IPS DF 6.9 (cell line): ENCODE measurements at regions not wholly inside any gene's neighbourhood (a gene's known extent, or its start where the extent isn't known, plus 50 kb on each side); places are given as distances from the start of the nearest gene placed in this dataset.

Experiments
- DNase-seq: peaks from one replicate; pipeline ENCODE4 v3.0.0-alpha.2; 2013; ENCODE audit warnings: low read depth, low spot score
- H3K27ac ChIP-seq: one replicate; pipeline ENCODE4 v1.5.1; 2013; ENCODE audit warnings: low read length, control low read depth
- H3K27me3 ChIP-seq: 2 replicates; pipeline ENCODE4 v1.6.1; 2013; ENCODE audit warnings: mild to moderate bottlenecking, low read length; ENCODE audit not compliant: control insufficient read depth, insufficient read depth
- H3K36me3 ChIP-seq: 2 replicates; pipeline ENCODE4 v1.6.1; 2013; ENCODE audit warnings: low read length; ENCODE audit not compliant: control insufficient read depth, insufficient read depth
- H3K4me1 ChIP-seq: 2 replicates; pipeline ENCODE4 v1.6.1; 2013; ENCODE audit warnings: low read length; ENCODE audit not compliant: control insufficient read depth, insufficient read depth
- H3K4me3 ChIP-seq: 2 replicates; pipeline ENCODE4 v1.5.1; 2013; ENCODE audit warnings: mild to moderate bottlenecking, low read length
- H3K9me3 ChIP-seq: 2 replicates; pipeline ENCODE4 v1.6.1; 2013; ENCODE audit warnings: low read length, inconsistent platforms; ENCODE audit not compliant: control insufficient read depth, insufficient read depth
- WGBS: extraction: QIAGEN DNeasy Blood & Tissue Kit; methylation state at CpG from one replicate; pipeline ENCODE4 v1.1.7; 2013; ENCODE audit warnings: mixed read lengths, missing lambda C conversion rate; ENCODE audit not compliant: insufficient read length, insufficient coverage; 5-methylcytosine and 5-hydroxymethylcytosine counted together

DNA sequence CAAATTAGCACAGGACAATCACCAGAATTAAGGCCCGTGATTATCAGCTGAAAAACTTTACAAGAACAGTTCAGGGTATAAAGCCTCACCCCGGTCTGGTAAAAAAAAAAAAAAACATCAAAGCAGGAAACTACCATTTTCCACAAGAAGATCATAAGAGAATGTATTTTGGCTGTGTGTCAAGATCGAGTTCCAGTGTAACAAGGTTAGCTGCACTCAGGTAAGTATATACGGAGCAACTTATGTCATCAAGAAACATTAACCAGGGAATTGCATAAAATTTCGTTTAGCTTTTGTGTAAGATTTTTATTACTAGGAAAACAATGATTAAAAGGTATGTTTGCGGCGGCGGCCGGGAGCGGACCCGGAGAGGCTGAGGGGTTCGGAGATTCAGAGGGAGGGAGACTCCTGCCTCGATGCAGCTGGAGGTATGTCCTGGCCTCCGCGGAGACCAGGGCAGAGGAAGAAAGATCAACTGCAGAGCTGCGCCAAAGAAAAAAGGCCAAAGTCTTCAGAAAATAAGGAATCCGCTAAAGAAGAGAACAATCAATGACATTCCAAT, 533.8 kb upstream of the CNTNAP2 start:
- Histone ChIP-seq H3K27ac (no peak overlapping the region), H3K27me3 (no peaks in the 10 kb centered on the region), H3K4me1 (no peaks in the 10 kb centered on the region), H3K9me3 (no peaks in the 10 kb centered on the region), H3K36me3 (no peaks in the 10 kb centered on the region), H3K4me3 (no peak overlapping the region)
- no CpG with 5 or more reads among the region's 17 CpGs for WGBS
- DNase-seq = no peak

DNA sequence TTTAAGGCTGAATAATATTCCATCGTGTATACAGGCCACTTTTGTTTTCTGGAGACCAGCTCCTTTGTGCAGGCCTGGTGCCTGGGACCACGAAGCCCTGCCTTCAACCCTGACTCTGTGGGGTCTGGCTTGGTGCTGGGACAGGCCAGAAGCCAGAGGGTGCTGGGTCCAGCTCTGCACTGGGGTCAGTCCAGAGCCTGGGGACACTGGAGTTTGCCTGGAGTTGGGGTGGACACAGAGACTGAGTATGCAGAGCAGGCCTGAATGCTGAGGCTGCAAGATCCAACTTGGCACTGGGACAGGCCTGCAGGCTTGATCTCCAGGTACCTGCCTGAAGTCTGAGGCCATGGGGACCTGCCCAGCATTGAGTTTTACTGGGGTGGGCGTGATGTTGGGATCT, 558.8 kb upstream of the CNTNAP2 start:
- Histone ChIP-seq H3K9me3 (no peaks in the 10 kb centered on the region), H3K36me3 (no peaks in the 10 kb centered on the region), H3K27ac (no peak overlapping the region), H3K4me1 (no peaks in the 10 kb centered on the region), H3K4me3 (no peak overlapping the region), H3K27me3 (no peaks in the 10 kb centered on the region)
- DNase-seq = no peak
- no CpG with 5 or more reads among the region's 3 CpGs for WGBS

DNA sequence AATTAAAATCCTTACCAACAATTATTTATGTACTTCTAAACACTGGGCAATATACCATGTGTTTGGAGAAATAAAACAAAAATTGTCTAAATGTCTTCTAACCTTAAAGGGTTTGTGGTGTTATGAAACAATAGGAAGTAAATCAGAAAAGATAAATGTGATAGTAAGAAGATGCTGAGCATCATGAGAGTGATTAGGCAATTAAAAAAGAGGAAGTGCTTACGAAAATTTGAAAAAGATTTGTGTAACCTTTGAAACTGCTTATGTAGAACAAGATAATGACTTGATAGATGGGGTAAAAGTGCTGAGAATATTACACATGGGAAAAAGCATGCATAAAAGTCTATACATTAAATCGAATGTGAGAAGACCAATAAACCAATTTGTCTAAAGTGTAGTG, 573.4 kb upstream of the CNTNAP2 start:
- H3K27ac ChIP-seq = no peak overlapping the region
- DNase-seq = no peak

DNA sequence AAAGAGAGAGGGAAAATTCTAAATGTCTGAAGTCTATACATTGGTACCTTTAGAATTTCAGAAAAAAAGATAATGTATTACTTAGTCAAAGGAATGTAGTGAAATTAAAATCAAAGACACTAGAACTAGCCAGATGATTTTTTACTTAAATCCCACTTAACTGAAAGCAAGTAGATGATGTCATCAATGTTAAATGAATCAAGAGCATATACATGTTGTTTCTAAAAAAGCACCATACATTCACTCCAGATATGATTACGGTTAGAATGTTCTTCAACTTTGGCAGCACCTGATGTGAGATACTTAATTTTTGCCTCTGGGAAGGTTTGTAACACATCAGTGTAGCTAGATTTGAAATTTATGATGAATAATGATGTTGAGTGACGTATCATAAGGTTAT, 576.7 kb upstream of the CNTNAP2 start:
- no peak for DNase-seq
- WGBS = 100% methylated on average over 1 of the region's 2 CpGs

More for the DNA sequence above, 573.4 kb upstream of the CNTNAP2 start:
- Histone ChIP-seq H3K9me3 (no peaks in the 10 kb centered on the region), H3K4me1 (no peaks in the 10 kb centered on the region), H3K36me3 (no peaks in the 10 kb centered on the region), H3K4me3 (no peak overlapping the region), H3K27me3 (no peaks in the 10 kb centered on the region)
- no CpG with 5 or more reads among the region's 2 CpGs for WGBS

DNA sequence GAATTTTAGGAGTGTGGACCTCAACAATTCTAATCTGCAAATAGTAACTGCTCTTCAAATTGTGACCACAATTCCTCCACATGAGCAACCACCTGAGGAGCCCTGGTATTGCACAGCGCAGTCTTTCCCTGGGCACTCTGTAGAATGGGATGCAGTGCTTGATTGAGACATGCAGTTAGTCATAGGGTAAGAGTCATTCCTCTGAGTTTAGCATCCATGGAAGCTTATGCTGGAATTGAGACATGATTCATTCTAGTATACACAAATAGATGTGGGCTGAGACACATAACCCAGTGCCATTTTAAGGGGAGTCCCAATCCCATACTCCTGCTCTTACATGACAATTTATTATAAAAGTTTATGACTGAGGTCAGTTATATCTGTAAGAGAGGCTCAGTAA, 582.3 kb upstream of the CNTNAP2 start:
- Histone ChIP-seq H3K27ac (no peak overlapping the region), H3K36me3 (no peaks in the 10 kb centered on the region), H3K9me3 (no peaks in the 10 kb centered on the region), H3K4me3 (no peak overlapping the region), H3K4me1 (no peaks in the 10 kb centered on the region), H3K27me3 (no peaks in the 10 kb centered on the region)
- DNase-seq = no peak
- WGBS = no CpG with 5 or more reads among the region's 1 CpG

More for the DNA sequence above, 576.7 kb upstream of the CNTNAP2 start:
- no peak overlapping the region for H3K27ac ChIP-seq
- no peaks in the 10 kb centered on the region for H3K4me1 ChIP-seq
- H3K9me3 ChIP-seq = no peaks in the 10 kb centered on the region
- no peaks in the 10 kb centered on the region for H3K27me3 ChIP-seq
- H3K4me3 ChIP-seq = no peak overlapping the region
- no peaks in the 10 kb centered on the region for H3K36me3 ChIP-seq

DNA sequence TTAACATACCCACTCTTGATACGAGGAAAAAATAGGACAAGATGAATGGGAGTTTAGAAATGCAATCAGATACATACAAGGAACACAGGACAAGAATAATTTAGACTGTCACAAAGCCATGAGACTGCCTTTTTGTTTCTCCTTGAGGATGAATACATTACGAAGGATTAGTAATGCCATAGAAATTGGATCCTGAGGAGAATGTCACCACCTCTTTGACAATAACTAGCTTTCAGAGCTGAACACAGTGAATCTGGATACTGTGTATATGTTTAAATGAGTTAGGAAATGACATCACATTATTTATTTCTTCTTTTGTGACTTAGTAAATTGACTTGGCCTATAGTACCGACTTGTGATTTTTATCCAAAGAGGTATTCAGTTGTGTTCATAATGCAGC, 596.3 kb upstream of the CNTNAP2 start:
- WGBS = no CpG with 5 or more reads among the region's 3 CpGs
- H3K4me3 ChIP-seq = no peak overlapping the region
- no peaks in the 10 kb centered on the region for H3K9me3 ChIP-seq
- no peak for DNase-seq
- no peaks in the 10 kb centered on the region for H3K27me3 ChIP-seq
- H3K4me1 ChIP-seq = no peaks in the 10 kb centered on the region
- H3K27ac ChIP-seq = no peak overlapping the region
- H3K36me3 ChIP-seq = no peaks in the 10 kb centered on the region

DNA sequence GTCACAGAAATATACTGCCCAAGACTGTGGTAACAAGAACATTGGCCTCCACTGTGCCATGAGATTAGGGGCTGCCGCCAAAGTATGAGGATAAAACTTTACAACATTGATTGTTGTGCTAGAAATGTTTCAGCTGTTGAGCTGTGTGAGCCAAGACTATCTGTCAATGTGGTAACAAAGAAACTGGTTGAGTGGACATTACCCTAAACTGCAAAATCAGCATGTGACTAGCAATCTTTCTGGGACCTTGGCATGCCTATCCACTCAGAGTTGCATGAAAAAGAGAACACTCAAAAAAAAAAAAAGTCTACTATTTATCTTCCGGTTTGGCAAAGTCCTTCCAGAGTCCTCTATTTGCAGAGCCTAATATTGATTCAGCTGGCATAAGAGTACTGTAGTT, 605.6 kb upstream of the CNTNAP2 start:
- Histone ChIP-seq H3K4me1 (no peaks in the 10 kb centered on the region), H3K9me3 (no peaks in the 10 kb centered on the region), H3K4me3 (no peak overlapping the region), H3K27ac (no peak overlapping the region), H3K27me3 (no peaks in the 10 kb centered on the region), H3K36me3 (no peaks in the 10 kb centered on the region)
- WGBS = no CpG with 5 or more reads among the region's 2 CpGs
- no peak for DNase-seq

DNA sequence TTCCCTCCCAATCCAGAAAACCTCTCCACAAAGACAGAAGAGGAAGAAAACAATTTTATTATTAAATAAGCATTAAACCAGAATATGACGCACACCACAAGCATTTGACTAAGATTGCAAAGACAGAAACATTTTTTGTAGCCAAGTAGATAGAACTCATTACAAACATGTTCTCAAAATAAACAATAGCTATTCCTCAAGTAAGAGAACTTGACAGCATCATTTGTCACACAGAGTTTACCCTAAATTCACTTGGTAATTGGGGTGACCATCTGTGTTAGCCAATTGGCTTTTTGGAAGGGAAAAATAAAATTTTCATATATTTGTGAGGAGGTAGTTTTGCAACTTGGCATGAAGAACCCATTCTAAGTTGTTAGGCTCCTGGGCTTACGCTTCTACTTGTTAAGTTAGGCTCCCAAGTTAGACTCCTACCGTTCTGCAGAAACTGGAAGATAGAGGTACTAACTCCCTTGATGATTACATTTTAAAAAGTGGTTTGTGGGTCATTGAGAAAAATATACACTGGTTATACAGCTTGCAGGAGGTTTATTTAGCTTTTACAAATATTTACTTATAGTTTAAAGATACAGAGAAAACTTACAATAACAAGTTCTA, 618.6 kb upstream of the CNTNAP2 start:
- no peaks in the 10 kb centered on the region for H3K9me3 ChIP-seq
- no peak overlapping the region for H3K4me3 ChIP-seq
- H3K27ac ChIP-seq = no peak overlapping the region
- H3K36me3 ChIP-seq = no peaks in the 10 kb centered on the region
- DNase-seq = no peak
- no peaks in the 10 kb centered on the region for H3K4me1 ChIP-seq
- H3K27me3 ChIP-seq = no peaks in the 10 kb centered on the region
- WGBS = no CpG with 5 or more reads among the region's 3 CpGs

DNA sequence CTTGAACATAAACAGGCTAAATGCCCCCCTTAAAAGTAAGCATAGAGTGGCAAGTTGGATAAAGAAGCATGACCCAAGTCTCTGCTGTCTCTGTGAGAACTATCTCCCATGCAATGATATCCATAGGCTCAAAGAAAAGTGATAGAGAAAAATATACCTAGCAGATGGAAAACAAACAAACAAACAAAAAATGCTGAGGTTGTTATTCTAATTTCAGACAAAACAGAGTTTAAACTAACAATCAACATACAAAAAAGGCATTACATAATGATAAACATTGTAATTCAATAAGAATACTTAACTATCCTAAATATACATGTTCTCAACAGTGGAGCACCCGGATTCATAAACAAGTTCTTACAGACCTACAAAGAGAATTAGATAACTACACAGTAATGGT, 626.2 kb upstream of the CNTNAP2 start:
- Histone ChIP-seq H3K27me3 (no peaks in the 10 kb centered on the region), H3K27ac (no peak overlapping the region), H3K9me3 (no peaks in the 10 kb centered on the region), H3K36me3 (no peaks in the 10 kb centered on the region), H3K4me1 (no peaks in the 10 kb centered on the region), H3K4me3 (no peak overlapping the region)
- WGBS = no CpG with 5 or more reads among the region's 1 CpG
- DNase-seq = no peak

DNA sequence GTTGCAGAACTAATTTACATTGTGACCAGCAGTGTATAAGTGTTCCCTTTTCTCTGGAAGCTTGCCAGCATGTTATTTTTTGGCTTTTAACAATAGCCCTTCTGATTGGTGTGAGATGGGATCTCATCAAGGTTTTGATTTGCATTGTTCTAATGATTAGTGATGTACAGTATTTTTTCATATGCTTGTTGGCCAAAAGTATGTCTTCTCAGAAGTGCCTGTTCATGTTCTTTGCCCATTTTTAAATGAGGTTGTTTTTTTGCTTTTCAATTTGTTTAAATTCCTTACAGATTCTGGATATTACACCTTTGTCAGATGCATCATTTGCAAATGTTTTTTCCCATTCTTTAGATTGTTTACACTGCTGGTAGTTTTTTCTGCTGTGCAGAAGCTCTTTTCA, 627.0 kb upstream of the CNTNAP2 start:
- no peaks in the 10 kb centered on the region for H3K9me3 ChIP-seq
- H3K4me1 ChIP-seq = no peaks in the 10 kb centered on the region
- H3K4me3 ChIP-seq = no peak overlapping the region
- H3K27me3 ChIP-seq = no peaks in the 10 kb centered on the region
- no peaks in the 10 kb centered on the region for H3K36me3 ChIP-seq
- no peak overlapping the region for H3K27ac ChIP-seq
- DNase-seq = no peak

DNA sequence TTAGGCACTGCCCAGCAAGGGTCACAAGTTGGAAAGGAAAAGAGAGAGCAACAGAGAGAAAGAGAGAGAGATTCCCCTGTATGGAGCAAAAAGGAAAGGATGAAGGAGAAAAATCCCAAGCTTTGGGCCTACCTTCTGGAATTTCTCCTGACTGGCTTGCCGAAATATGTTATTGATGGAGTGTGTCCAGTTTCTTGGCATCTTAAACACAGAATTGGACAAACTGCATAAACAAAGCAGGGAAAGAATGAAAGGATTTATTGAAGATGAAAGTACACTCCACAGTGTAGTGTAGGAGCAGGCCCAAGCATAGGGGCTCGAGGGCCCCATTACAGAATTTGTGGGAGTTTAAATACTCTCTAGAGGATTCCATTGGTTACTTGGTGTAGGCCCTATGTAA, 627.8 kb upstream of the CNTNAP2 start:
- Histone ChIP-seq H3K27ac (no peak overlapping the region), H3K27me3 (no peaks in the 10 kb centered on the region), H3K36me3 (no peaks in the 10 kb centered on the region), H3K4me3 (no peak overlapping the region), H3K9me3 (no peaks in the 10 kb centered on the region), H3K4me1 (no peaks in the 10 kb centered on the region)
- no CpG with 5 or more reads among the region's 2 CpGs for WGBS
- DNase-seq = no peak
